GM12865 (cell line): ENCODE measurements at regions not wholly inside any gene's neighbourhood (a gene's known extent, or its start where the extent isn't known, plus 50 kb on each side); places are given as distances from the start of the nearest gene placed in this dataset.

Experiments used
- DNase-seq: peaks from one replicate; pipeline ENCODE4 v3.0.0; 2010; ENCODE audit warnings: low read depth
- H3K4me3 ChIP-seq: 2 replicates; pipeline ENCODE4 v1.5.1; 2011; ENCODE audit warnings: mild to moderate bottlenecking, low read depth, low read length, control low read depth
- CTCF ChIP-seq: IDR thresholded peaks from 2 replicates; pipeline ENCODE4 v1.5.1; 2011; ENCODE audit warnings: low read length, control low read depth, low read depth, inconsistent platforms; ENCODE audit not compliant: insufficient read depth; ENCODE audit errors: missing control alignments

- no peak overlapping the region for H3K4me3 ChIP-seq
- no peak for DNase-seq
- TF ChIP-seq CTCF, result no peak
Measured at GRCh38 chr2:220310451-220310861, 683.0 kb downstream of the SLC4A3 start.

- TF ChIP-seq CTCF, result no peak
- no peak overlapping the region for H3K4me3 ChIP-seq
- DNase-seq, result no peak
Measured at GRCh38 chr2:220315098-220315823, 687.8 kb downstream of the SLC4A3 start.

- DNase-seq, result no peak
- no peak overlapping the region for H3K4me3 ChIP-seq
- TF ChIP-seq CTCF, result no peak
Measured at GRCh38 chr2:220318037-220318436, 690.6 kb downstream of the SLC4A3 start.

- DNase-seq, result no peak
- TF ChIP-seq CTCF, result no peak
- no peak overlapping the region for H3K4me3 ChIP-seq
Measured at GRCh38 chr2:220318508-220318907, 691.1 kb downstream of the SLC4A3 start.

GRCh38 chr2:220320326-220320725 lies 692.9 kb downstream of the SLC4A3 start:
- no peak overlapping the region for H3K4me3 ChIP-seq
- TF ChIP-seq CTCF, result no peak
- no peak for DNase-seq

GRCh38 chr2:220332886-220333285 lies 705.5 kb downstream of the SLC4A3 start:
- TF ChIP-seq CTCF, result no peak
- DNase-seq, result no peak
- no peak overlapping the region for H3K4me3 ChIP-seq

- no peak for TF ChIP-seq CTCF
- no peak for DNase-seq
Measured at GRCh38 chr2:220334210-220334609, 706.8 kb downstream of the SLC4A3 start.

More at GRCh38 chr2:220334210-220334609, 706.8 kb downstream of the SLC4A3 start:
- H3K4me3 ChIP-seq, result no peak overlapping the region
